CD4-positive, alpha-beta T cell (primary cell): ENCODE measurements at regions not wholly inside any gene's neighbourhood (a gene's known extent, or its start where the extent isn't known, plus 50 kb on each side); places are given as distances from the start of the nearest gene placed in this dataset.

Source experiments
- ATAC-seq: fragments of 200-7000 bp; cut with Tn5 transposase; one replicate; pipeline ENCODE4 v1.10.0; 2022; ENCODE audit warnings: mild to moderate bottlenecking; ENCODE audit not compliant: poor library complexity
- CTCF ChIA-PET: fragments of 350-600 bp; sonication (Branson Sonifier 250); formaldehyde crosslinking; loops from one replicate; lab custom pipeline; 2021; ENCODE audit warnings: antibody characterized with exemption, inconsistent platforms; lab: Charles Lee
- POLR2A ChIA-PET: fragments of 350-600 bp; sonication (Branson Sonifier 250); formaldehyde crosslinking; loops from one replicate; lab custom pipeline; 2021; ENCODE audit warnings: antibody characterized with exemption, inconsistent platforms; lab: Charles Lee
- DNase-seq, 14 experiments: peaks; one replicate each; pipeline ENCODE4 v3.0.0-alpha.2; 2013 to 2020; ENCODE audit warnings: mixed read lengths in 2 of 14
- H3K27ac ChIP-seq, 2 donors: one replicate each; pipeline versions ENCODE4 v1.5.1 to v1.7.0; 2013; ENCODE audit warnings: low read length in 2 of 2, low read depth in 1 of 2, mild to moderate bottlenecking in 1 of 2
- H3K27me3 ChIP-seq, 2 experiments: 1 replicate in 1 of 2; 2 replicates in 1 of 2; pipeline versions ENCODE4 v1.6.1 to v1.7.0; 2013; ENCODE audit warnings: low read length in 2 of 2, control low read depth in 1 of 2, mild to moderate bottlenecking in 1 of 2, moderate library complexity in 1 of 2; ENCODE audit not compliant: insufficient read depth in 2 of 2, control insufficient read depth in 1 of 2
- H3K36me3 ChIP-seq: one replicate; pipeline ENCODE4 v1.6.1; 2013; ENCODE audit warnings: low read length, control low read depth; ENCODE audit not compliant: insufficient read depth
- H3K4me1 ChIP-seq: one replicate; pipeline ENCODE4 v1.6.1; 2013; ENCODE audit warnings: low read length, control low read depth; ENCODE audit not compliant: insufficient read depth
- H3K4me3 ChIP-seq: one replicate; pipeline ENCODE4 v1.5.1; 2013; ENCODE audit warnings: mild to moderate bottlenecking, low read length, moderate library complexity
- H3K9me3 ChIP-seq, 2 experiments: 1 replicate in 1 of 2; 2 replicates in 1 of 2; pipeline versions ENCODE4 v1.6.1 to v1.7.0; 2013; ENCODE audit warnings: low read length in 2 of 2, mild to moderate bottlenecking in 2 of 2, control low read depth in 1 of 2, moderate library complexity in 1 of 2; ENCODE audit not compliant: control insufficient read depth in 1 of 2, insufficient read depth in 1 of 2
- H3K27ac Mint-ChIP-seq: one replicate; pipeline ENCODE4 v1.8.0; 2020; ENCODE audit warnings: mixed read lengths
- H3K27me3 Mint-ChIP-seq: one replicate; pipeline ENCODE4 v1.8.0; 2021; ENCODE audit warnings: mixed read lengths
- H3K36me3 Mint-ChIP-seq: one replicate; pipeline ENCODE4 v1.8.0; 2021; ENCODE audit warnings: low read depth, mixed read lengths
- H3K4me1 Mint-ChIP-seq: one replicate; pipeline ENCODE4 v1.8.0; 2021; ENCODE audit warnings: low read depth, mixed read lengths
- H3K4me3 Mint-ChIP-seq: one replicate; pipeline ENCODE4 v1.8.0; 2020; ENCODE audit warnings: mild to moderate bottlenecking, mixed read lengths
- H3K9me3 Mint-ChIP-seq: one replicate; pipeline ENCODE4 v1.8.0; 2020; ENCODE audit warnings: mixed read lengths
- CTCF ChIP-seq: fragments of 200-600 bp; IDR thresholded peaks from one replicate; pipeline ENCODE4 v1.8.0; 2022; ENCODE audit warnings: antibody characterized with exemption, mild to moderate bottlenecking
- intact Hi-C, 2 experiments: fragments of 100-400 bp; cut with DNase I in 1 of 2; cut with micrococcal nuclease in 1 of 2; formaldehyde crosslinking; loops; one replicate each; pipeline versions ENCODE4 v1.15.1 to v1.9.0; 2023 to 2025; cut with DNase I, micrococcal nuclease

DNA sequence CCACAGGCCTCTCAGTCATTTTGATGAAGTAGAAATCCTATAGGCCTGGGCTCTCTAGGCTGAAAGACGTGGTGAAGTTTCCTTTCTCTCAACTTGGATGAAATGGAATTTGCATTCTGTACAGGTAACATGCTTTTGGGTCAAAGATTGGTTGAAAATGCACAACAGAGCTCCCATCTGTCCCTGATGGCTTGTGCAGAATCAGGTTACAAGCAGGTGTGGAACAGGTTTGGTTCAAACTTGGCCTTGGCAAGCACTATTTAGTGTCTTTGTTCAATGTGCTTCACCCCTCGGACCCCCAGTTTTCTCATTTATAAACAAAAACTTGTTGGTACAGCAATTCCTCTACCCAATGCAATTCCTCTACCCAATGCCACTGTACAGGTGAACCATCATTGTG is 1493.0 kb downstream of the AACS start:
- Mint-ChIP-seq H3K4me3 (no peak overlapping the region), H3K27me3 (no peaks in the 10 kb centered on the region), H3K9me3 (no peaks in the 10 kb centered on the region), H3K36me3 (no peaks in the 10 kb centered on the region), H3K27ac (no peak overlapping the region), H3K4me1 (no peaks in the 10 kb centered on the region)
- ATAC-seq, result no peak
- TF ChIP-seq CTCF, result no peak
- Histone ChIP-seq H3K27me3 (no peaks in the 10 kb centered on the region), H3K27ac (no peak overlapping the region), H3K9me3 (peaks cover 0 to 3% of the 10 kb centered on the region in 2 experiments), H3K36me3 (no peaks in the 10 kb centered on the region), H3K4me1 (no peaks in the 10 kb centered on the region), H3K4me3 (no peak overlapping the region)
- intact Hi-C loops, result no loop called here
- CTCF ChIA-PET, result no interaction called here
- POLR2A ChIA-PET, result interaction anchor here (0.6 kb wide), 1 partner anchor 78 kb away, joined by 4 read pairs; no protein-coding TSS in a partner anchor
- DNase-seq, result no peak

DNA sequence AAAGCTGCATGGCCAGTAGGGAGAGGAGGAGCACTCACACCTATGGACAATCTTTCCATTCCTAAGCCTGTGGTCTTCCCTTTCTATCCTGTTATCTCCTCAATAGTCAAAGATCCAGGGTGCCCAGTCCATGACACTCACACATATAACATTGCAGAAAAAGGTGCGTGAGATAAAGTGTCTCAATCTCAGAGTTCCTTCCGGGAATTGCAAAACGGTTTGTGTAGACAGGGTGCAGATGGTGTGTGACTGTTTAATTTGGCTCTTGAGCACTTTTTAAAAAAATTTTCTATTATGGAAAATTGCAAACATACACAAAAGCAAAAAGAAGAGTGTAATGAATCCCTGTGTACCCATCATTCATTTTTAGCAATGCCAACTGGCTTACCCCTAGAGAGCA is 1493.6 kb downstream of the AACS start:
- H3K27me3 Mint-ChIP-seq, result no peaks in the 10 kb centered on the region
- H3K27ac ChIP-seq, result no peak overlapping the region
- no peaks in the 10 kb centered on the region for H3K9me3 Mint-ChIP-seq
- no peak overlapping the region for H3K4me3 Mint-ChIP-seq
- H3K4me1 ChIP-seq, result no peaks in the 10 kb centered on the region
- ChIA-PET CTCF (no interaction called here), POLR2A (no interaction called here)
- H3K9me3 ChIP-seq, result peaks cover 0 to 3% of the 10 kb centered on the region in 2 experiments
- H3K4me1 Mint-ChIP-seq, result no peaks in the 10 kb centered on the region
- no peak overlapping the region for H3K4me3 ChIP-seq
- TF ChIP-seq CTCF, result no peak
- DNase-seq (no peak), ATAC-seq (no peak)
- no peaks in the 10 kb centered on the region for H3K27me3 ChIP-seq
- H3K36me3 Mint-ChIP-seq, result no peaks in the 10 kb centered on the region
- intact Hi-C loops, result no loop called here
- no peaks in the 10 kb centered on the region for H3K36me3 ChIP-seq
- no peak overlapping the region for H3K27ac Mint-ChIP-seq

DNA sequence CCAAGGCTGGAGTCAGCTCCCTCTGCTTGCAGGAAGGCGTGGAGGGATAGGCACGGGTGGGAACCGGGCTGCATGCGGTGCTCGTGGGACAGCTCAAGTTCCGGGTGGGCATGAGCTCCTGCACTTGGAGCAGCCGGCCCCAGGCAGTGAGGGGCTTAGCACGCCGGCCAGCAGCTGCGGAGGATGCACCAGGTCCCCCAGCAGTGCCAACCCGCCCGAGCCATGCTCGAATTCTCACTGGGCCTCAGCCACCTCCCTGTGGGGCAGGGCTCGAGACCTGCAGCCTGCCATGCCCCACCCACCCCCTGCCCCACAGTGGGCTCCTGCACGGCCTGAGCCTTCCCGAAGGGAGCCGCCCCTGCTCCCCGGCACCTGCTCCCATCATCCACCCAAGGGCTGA is 1501.8 kb downstream of the AACS start:
- Histone ChIP-seq H3K9me3 (peaks cover 0 to 8% of the 10 kb centered on the region in 2 experiments), H3K4me3 (no peak overlapping the region), H3K27ac (no peak overlapping the region), H3K27me3 (no peaks in the 10 kb centered on the region), H3K4me1 (no peaks in the 10 kb centered on the region), H3K36me3 (no peaks in the 10 kb centered on the region)
- Mint-ChIP-seq H3K27me3 (no peaks in the 10 kb centered on the region), H3K27ac (no peak overlapping the region), H3K9me3 (no peaks in the 10 kb centered on the region), H3K36me3 (no peaks in the 10 kb centered on the region), H3K4me1 (no peaks in the 10 kb centered on the region), H3K4me3 (no peak overlapping the region)
- DNase-seq, result no peak
- ChIA-PET CTCF (no interaction called here), POLR2A (no interaction called here)
- TF ChIP-seq CTCF, result no peak
- intact Hi-C loops, result no loop called here
- no peak for ATAC-seq
